CD4-positive, alpha-beta memory T cell (primary cell): ENCODE measurements at regions not wholly inside any gene's neighbourhood (a gene's known extent, or its start where the extent isn't known, plus 50 kb on each side); places are given as distances from the start of the nearest gene placed in this dataset.

ENCODE experiments used
- CTCF ChIA-PET: fragments of 350-600 bp; sonication (Branson Sonifier 250); formaldehyde crosslinking; loops from one replicate; lab custom pipeline; 2021; ENCODE audit warnings: inconsistent platforms; ENCODE audit not compliant: partially characterized antibody; lab: Charles Lee
- POLR2A ChIA-PET: fragments of 350-600 bp; sonication (Branson Sonifier 250); formaldehyde crosslinking; loops from one replicate; lab custom pipeline; 2021; ENCODE audit not compliant: partially characterized antibody; lab: Charles Lee
- DNase-seq, 5 donors: peaks; one replicate each; pipeline versions ENCODE4 v3.0.0 to v3.0.0-alpha.2; 2020 to 2022; ENCODE audit warnings: mixed read lengths in 1 of 5
- H3K27ac ChIP-seq: one replicate; pipeline ENCODE4 v1.7.0; 2013; ENCODE audit warnings: low read depth, low read length
- H3K27me3 ChIP-seq: 2 replicates; pipeline ENCODE4 v1.7.0; 2013; ENCODE audit warnings: mild to moderate bottlenecking, low read length, moderate library complexity; ENCODE audit not compliant: insufficient read depth
- H3K36me3 ChIP-seq: 2 replicates; pipeline ENCODE4 v1.7.0; 2013; ENCODE audit warnings: mild to moderate bottlenecking, low read length, moderate library complexity; ENCODE audit not compliant: insufficient read depth
- H3K4me1 ChIP-seq: 2 replicates; pipeline ENCODE4 v1.7.0; 2013; ENCODE audit warnings: mild to moderate bottlenecking, low read length, moderate library complexity; ENCODE audit not compliant: insufficient read depth
- H3K4me3 ChIP-seq, 2 donors: one replicate each; pipeline ENCODE4 v1.7.0; 2013; ENCODE audit warnings: low read length in 2 of 2, mild to moderate bottlenecking in 1 of 2
- H3K9me3 ChIP-seq, 2 donors: one replicate each; pipeline ENCODE4 v1.7.0; 2013; ENCODE audit warnings: low read length in 2 of 2, control low read depth in 1 of 2; ENCODE audit not compliant: control insufficient read depth in 1 of 2
- H3K27ac Mint-ChIP-seq, 7 donors: one replicate each; pipeline ENCODE4 v1.8.0; 2020 to 2021; ENCODE audit warnings: mixed read lengths in 7 of 7, mild to moderate bottlenecking in 6 of 7, inconsistent platforms in 3 of 7, moderate library complexity in 3 of 7
- H3K27me3 Mint-ChIP-seq, 2 donors: one replicate each; pipeline ENCODE4 v1.8.0; 2020 to 2021; ENCODE audit warnings: mixed read lengths in 2 of 2
- H3K36me3 Mint-ChIP-seq, 2 donors: one replicate each; pipeline ENCODE4 v1.8.0; 2020 to 2021; ENCODE audit warnings: mixed read lengths in 2 of 2, inconsistent platforms in 1 of 2, mild to moderate bottlenecking in 1 of 2
- H3K4me1 Mint-ChIP-seq, 4 donors: one replicate each; pipeline ENCODE4 v1.8.0; 2020 to 2021; ENCODE audit warnings: mixed read lengths in 4 of 4, mild to moderate bottlenecking in 1 of 4
- H3K4me3 Mint-ChIP-seq, 8 donors: one replicate each; pipeline ENCODE4 v1.8.0; 2020 to 2021; ENCODE audit warnings: mixed read lengths in 8 of 8, mild to moderate bottlenecking in 7 of 8, moderate library complexity in 6 of 8, inconsistent platforms in 3 of 8
- H3K9me3 Mint-ChIP-seq, 8 donors: one replicate each; pipeline ENCODE4 v1.8.0; 2020 to 2021; ENCODE audit warnings: mixed read lengths in 8 of 8, mild to moderate bottlenecking in 5 of 8, inconsistent platforms in 3 of 8, moderate library complexity in 1 of 8
- intact Hi-C: fragments of 100-400 bp; cut with micrococcal nuclease; formaldehyde crosslinking; loops from one replicate; pipeline ENCODE4 v1.15.1; 2023

DNA sequence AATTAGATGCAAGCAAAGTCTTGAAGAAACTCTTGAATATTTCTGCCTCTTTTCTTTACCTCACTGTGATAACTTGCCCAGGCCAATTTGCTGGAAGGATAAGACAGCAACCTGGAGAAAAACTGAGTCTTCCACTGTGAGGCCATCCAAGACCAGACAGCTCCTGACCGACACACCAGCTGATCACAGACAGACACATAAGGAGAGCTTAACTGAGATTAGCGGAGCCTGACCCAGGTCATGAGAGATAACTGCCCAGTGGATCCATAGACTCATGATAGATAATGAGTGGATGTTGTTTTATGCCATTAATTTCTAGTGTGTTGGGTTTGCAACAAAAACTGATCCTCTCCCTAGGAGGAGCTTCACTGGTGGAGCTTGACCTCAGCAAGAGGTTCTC lies 64.4 kb upstream of the NOX3 start:
- H3K4me1 Mint-ChIP-seq: peaks cover 0 to 2% (median 0%) of the 10 kb centered on the region in 4 donors
- H3K27ac ChIP-seq: no peak overlapping the region
- no peak overlapping the region for H3K4me3 Mint-ChIP-seq
- H3K27me3 Mint-ChIP-seq: peaks cover 1 to 2% of the 10 kb centered on the region in 2 donors
- no peak for DNase-seq
- H3K4me3 ChIP-seq: no peak overlapping the region
- no peaks in the 10 kb centered on the region for H3K36me3 ChIP-seq
- no peaks in the 10 kb centered on the region for H3K27me3 ChIP-seq
- no peak overlapping the region for H3K27ac Mint-ChIP-seq
- H3K9me3 Mint-ChIP-seq: peaks cover 0 to 3% (median 0%) of the 10 kb centered on the region in 8 donors
- intact Hi-C loops: no loop called here
- H3K36me3 Mint-ChIP-seq: no peaks in the 10 kb centered on the region
- POLR2A ChIA-PET: no interaction called here
- CTCF ChIA-PET: no interaction called here
- no peaks in the 10 kb centered on the region for H3K4me1 ChIP-seq
- H3K9me3 ChIP-seq: no peaks in the 10 kb centered on the region

DNA sequence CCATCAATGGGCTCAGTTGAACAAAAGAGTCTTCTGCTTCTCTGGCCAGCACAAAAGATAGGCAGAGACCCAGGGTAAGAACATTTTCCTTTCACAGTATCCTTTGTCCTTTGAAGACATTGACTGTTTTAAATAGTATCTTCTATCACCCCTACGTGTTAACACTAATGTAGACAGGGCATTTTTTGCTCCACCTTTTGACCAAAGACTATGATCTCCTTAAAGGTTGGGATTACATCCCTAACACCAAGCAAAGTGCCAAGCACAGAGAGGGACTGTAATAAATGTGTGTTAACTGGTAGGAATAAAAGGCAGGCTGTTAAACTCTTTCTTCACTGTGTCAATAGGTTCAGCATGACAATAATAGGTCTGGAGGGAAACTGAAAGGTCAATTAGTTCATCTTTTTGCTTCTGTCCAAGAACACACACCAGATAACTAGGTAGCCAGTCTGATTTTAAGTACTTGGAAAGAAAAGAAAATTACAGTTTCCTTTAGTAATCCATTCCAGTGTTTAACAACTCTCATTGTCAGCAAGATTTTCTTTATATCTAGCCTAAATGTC lies 63.6 kb upstream of the NOX3 start:
- H3K4me1 Mint-ChIP-seq: peaks cover 0 to 2% (median 0%) of the 10 kb centered on the region in 4 donors
- peaks cover 0 to 3% (median 0%) of the 10 kb centered on the region in 8 donors for H3K9me3 Mint-ChIP-seq
- peaks cover 1 to 3% of the 10 kb centered on the region in 2 donors for H3K27me3 Mint-ChIP-seq
- H3K4me3 Mint-ChIP-seq: no peak overlapping the region
- H3K27ac Mint-ChIP-seq: no peak overlapping the region
- H3K36me3 Mint-ChIP-seq: no peaks in the 10 kb centered on the region
- no peaks in the 10 kb centered on the region for H3K27me3 ChIP-seq
- no peaks in the 10 kb centered on the region for H3K9me3 ChIP-seq
- H3K4me3 ChIP-seq: no peak overlapping the region
- ChIA-PET POLR2A (no interaction called here), CTCF (no interaction called here)
- intact Hi-C loops: no loop called here
- H3K36me3 ChIP-seq: no peaks in the 10 kb centered on the region
- H3K4me1 ChIP-seq: no peaks in the 10 kb centered on the region
- no peak for DNase-seq
- H3K27ac ChIP-seq: no peak overlapping the region

- H3K27me3 Mint-ChIP-seq: peaks cover 1 to 2% of the 10 kb centered on the region in 2 donors
- Histone ChIP-seq H3K36me3 (no peaks in the 10 kb centered on the region), H3K4me1 (no peaks in the 10 kb centered on the region), H3K9me3 (no peaks in the 10 kb centered on the region), H3K4me3 (no peak overlapping the region), H3K27me3 (no peaks in the 10 kb centered on the region), H3K27ac (no peak overlapping the region)
- intact Hi-C loops: no loop called here
- POLR2A ChIA-PET: no interaction called here
- H3K27ac Mint-ChIP-seq: no peak overlapping the region
- CTCF ChIA-PET: no interaction called here
- no peaks in the 10 kb centered on the region for H3K36me3 Mint-ChIP-seq
- no peaks in the 10 kb centered on the region for H3K4me1 Mint-ChIP-seq
- H3K4me3 Mint-ChIP-seq: no peak overlapping the region
- no peak for DNase-seq
- peaks cover 0 to 3% (median 0%) of the 10 kb centered on the region in 8 donors for H3K9me3 Mint-ChIP-seq
Observed at GRCh38 chr6:155517294-155517693, 61.7 kb upstream of the NOX3 start.

DNA sequence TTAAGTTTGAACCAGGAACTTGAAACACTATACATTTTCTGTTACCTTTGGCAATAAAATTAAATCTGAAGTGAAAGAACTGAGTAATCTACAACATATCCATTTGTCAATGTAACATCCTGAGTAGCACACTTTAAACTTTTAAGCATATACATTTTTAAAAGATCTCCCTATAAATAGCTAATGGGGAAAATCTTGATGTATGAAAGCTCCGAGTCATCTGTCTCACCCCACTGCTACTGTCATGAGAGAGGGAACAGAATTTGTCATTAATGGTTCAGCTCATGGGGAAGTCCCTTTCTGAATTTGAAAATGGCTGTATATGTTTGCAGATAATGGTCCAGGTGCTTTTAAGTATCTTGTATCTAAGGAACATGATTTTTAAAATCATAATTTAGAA lies 55.2 kb upstream of the NOX3 start:
- H3K36me3 ChIP-seq: no peaks in the 10 kb centered on the region
- no peak overlapping the region for H3K27ac ChIP-seq
- DNase-seq: no peak
- Mint-ChIP-seq H3K36me3 (no peaks in the 10 kb centered on the region), H3K4me1 (no peaks in the 10 kb centered on the region), H3K27ac (no peak overlapping the region), H3K4me3 (no peak overlapping the region), H3K27me3 (peaks cover 0 to 7% of the 10 kb centered on the region in 2 donors), H3K9me3 (peaks cover 0 to 2% (median 0%) of the 10 kb centered on the region in 8 donors)
- no peaks in the 10 kb centered on the region for H3K4me1 ChIP-seq
- H3K9me3 ChIP-seq: no peaks in the 10 kb centered on the region
- ChIA-PET CTCF (no interaction called here), POLR2A (no interaction called here)
- intact Hi-C loops: no loop called here
- no peaks in the 10 kb centered on the region for H3K27me3 ChIP-seq
- H3K4me3 ChIP-seq: no peak overlapping the region

DNA sequence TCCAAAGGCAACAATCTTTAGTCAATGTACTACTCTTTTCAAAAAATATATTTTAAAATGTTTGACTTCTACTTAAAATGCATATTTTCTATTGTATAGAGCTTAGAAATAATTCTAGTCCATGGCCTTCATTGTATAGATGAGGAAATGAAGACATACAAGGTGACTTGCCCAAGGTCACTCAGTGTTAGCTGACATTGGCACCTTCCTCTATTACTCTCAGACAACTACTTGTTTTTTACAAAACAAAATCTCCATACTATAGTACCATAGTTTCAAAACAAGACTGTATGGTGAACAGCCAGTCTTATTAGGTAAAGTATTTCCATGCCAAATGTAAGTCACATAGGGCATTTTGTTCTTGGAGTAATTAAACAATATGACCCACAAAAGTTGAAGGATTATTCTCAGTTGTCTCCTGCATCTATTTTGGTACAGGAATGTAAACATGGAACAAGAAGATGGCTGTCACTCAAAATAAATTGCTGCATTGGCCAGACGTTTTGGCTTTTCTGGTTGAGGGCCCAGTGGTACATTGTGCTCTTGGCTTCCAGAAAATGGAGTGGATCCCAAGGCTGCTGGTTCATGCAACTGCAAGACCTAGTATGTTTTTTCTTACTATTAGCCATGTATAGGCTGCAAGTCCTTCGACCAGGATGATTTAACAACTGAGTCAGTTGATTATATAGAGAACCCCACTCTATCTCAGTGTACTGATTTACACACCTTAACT lies 54.3 kb upstream of the NOX3 start:
- no peak for DNase-seq
- no peaks in the 10 kb centered on the region for H3K4me1 Mint-ChIP-seq
- ChIA-PET POLR2A (no interaction called here), CTCF (no interaction called here)
- Histone ChIP-seq H3K9me3 (no peaks in the 10 kb centered on the region), H3K4me1 (no peaks in the 10 kb centered on the region), H3K36me3 (no peaks in the 10 kb centered on the region), H3K4me3 (no peak overlapping the region), H3K27ac (no peak overlapping the region), H3K27me3 (no peaks in the 10 kb centered on the region)
- peaks cover 0 to 2% (median 0%) of the 10 kb centered on the region in 8 donors for H3K9me3 Mint-ChIP-seq
- H3K4me3 Mint-ChIP-seq: no peak overlapping the region
- H3K27me3 Mint-ChIP-seq: peaks cover 0 to 7% of the 10 kb centered on the region in 2 donors
- no peaks in the 10 kb centered on the region for H3K36me3 Mint-ChIP-seq
- H3K27ac Mint-ChIP-seq: no peak overlapping the region
- intact Hi-C loops: no loop called here

GRCh38 chr6:155505608-155505989 lies 50.0 kb upstream of the NOX3 start:
- Mint-ChIP-seq H3K36me3 (no peaks in the 10 kb centered on the region), H3K27me3 (peaks cover 0 to 5% of the 10 kb centered on the region in 2 donors), H3K9me3 (peaks cover 0 to 14% (median 10%) of the 10 kb centered on the region in 8 donors), H3K4me1 (no peaks in the 10 kb centered on the region), H3K4me3 (no peak overlapping the region), H3K27ac (no peak overlapping the region)
- ChIA-PET CTCF (no interaction called here), POLR2A (no interaction called here)
- Histone ChIP-seq H3K27ac (no peak overlapping the region), H3K4me1 (no peaks in the 10 kb centered on the region), H3K36me3 (no peaks in the 10 kb centered on the region), H3K9me3 (no peaks in the 10 kb centered on the region), H3K27me3 (no peaks in the 10 kb centered on the region), H3K4me3 (no peak overlapping the region)
- no peak for DNase-seq
- intact Hi-C loops: no loop called here
